Activated B cell treated with CpG ODN at 0.5 μM for 24 hours (primary cell): ENCODE measurements at regions not wholly inside any gene's neighbourhood (a gene's known extent, or its start where the extent isn't known, plus 50 kb on each side); places are given as distances from the start of the nearest gene placed in this dataset.

Experiments
- ATAC-seq: fragments of 200-7000 bp; cut with Tn5 transposase; one replicate; pipeline ENCODE4 v1.10.0; 2021; ENCODE audit warnings: low read depth, mild to moderate bottlenecking, moderate library complexity
- CTCF ChIA-PET: fragments of 350-600 bp; sonication (Branson Sonifier 250); formaldehyde crosslinking; loops from one replicate; lab custom pipeline; 2021; ENCODE audit warnings: antibody characterized with exemption; lab: Charles Lee
- POLR2A ChIA-PET: fragments of 350-600 bp; sonication (Branson Sonifier 250); formaldehyde crosslinking; loops from one replicate; lab custom pipeline; 2021; ENCODE audit warnings: antibody characterized with exemption; lab: Charles Lee
- DNase-seq: peaks from one replicate; pipeline ENCODE4 v3.0.0; 2022
- H3K27ac Mint-ChIP-seq: one replicate; pipeline ENCODE4 v1.8.0; 2020; ENCODE audit warnings: mixed read lengths
- H3K27me3 Mint-ChIP-seq: one replicate; pipeline ENCODE4 v1.8.0; 2021; ENCODE audit warnings: mixed read lengths
- H3K36me3 Mint-ChIP-seq: one replicate; pipeline ENCODE4 v1.8.0; 2021; ENCODE audit warnings: low read depth, mixed read lengths
- H3K4me1 Mint-ChIP-seq: one replicate; pipeline ENCODE4 v1.8.0; 2021; ENCODE audit warnings: mixed read lengths
- H3K4me3 Mint-ChIP-seq: one replicate; pipeline ENCODE4 v1.8.0; 2020; ENCODE audit warnings: mild to moderate bottlenecking, mixed read lengths
- H3K9me3 Mint-ChIP-seq: one replicate; pipeline ENCODE4 v1.8.0; 2020; ENCODE audit warnings: mixed read lengths
- intact Hi-C: fragments of 100-400 bp; cut with micrococcal nuclease; formaldehyde crosslinking; loops from one replicate; pipeline ENCODE4 v1.15.1; 2024
- TF ChIP-seq, protein P1 (sequence below): fragments of 200-600 bp; IDR thresholded peaks from one replicate; pipeline ENCODE4 v1.8.0; 2022; ENCODE audit warnings: antibody characterized with exemption, mild to moderate bottlenecking

DNA sequence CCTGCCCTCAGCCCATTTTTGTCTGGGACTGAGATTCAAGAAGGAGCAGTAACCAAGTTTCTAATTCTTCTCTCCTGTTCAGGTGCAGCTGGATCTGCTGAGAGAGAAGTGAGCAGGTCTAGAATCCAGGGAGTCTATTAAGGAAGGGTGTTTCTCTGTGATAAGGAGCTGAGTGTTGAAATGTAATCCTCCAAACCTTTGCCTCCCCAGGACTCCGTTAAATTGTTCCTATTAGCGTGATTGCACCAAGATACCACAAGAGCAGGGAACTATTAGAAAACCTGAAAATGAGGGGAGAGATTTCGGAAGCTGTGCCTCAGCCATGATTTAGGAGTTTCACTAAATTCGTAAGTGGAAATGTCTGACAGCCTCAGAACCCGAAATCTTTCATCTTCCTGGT, 192.6 kb downstream of the EBLN2 start:
- ChIA-PET POLR2A (no interaction called here), CTCF (no interaction called here)
- Mint-ChIP-seq H3K4me3 (no peak overlapping the region), H3K27me3 (peaks cover 6% of the 10 kb centered on the region), H3K9me3 (no peaks in the 10 kb centered on the region), H3K36me3 (no peaks in the 10 kb centered on the region), H3K4me1 (no peaks in the 10 kb centered on the region), H3K27ac (no peak overlapping the region)
- DNase-seq, result no peak
- ATAC-seq, result no peak
- intact Hi-C loops, result no loop called here
- TF ChIP-seq, protein P1, sequence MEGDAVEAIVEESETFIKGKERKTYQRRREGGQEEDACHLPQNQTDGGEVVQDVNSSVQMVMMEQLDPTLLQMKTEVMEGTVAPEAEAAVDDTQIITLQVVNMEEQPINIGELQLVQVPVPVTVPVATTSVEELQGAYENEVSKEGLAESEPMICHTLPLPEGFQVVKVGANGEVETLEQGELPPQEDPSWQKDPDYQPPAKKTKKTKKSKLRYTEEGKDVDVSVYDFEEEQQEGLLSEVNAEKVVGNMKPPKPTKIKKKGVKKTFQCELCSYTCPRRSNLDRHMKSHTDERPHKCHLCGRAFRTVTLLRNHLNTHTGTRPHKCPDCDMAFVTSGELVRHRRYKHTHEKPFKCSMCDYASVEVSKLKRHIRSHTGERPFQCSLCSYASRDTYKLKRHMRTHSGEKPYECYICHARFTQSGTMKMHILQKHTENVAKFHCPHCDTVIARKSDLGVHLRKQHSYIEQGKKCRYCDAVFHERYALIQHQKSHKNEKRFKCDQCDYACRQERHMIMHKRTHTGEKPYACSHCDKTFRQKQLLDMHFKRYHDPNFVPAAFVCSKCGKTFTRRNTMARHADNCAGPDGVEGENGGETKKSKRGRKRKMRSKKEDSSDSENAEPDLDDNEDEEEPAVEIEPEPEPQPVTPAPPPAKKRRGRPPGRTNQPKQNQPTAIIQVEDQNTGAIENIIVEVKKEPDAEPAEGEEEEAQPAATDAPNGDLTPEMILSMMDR, result no peak

DNA sequence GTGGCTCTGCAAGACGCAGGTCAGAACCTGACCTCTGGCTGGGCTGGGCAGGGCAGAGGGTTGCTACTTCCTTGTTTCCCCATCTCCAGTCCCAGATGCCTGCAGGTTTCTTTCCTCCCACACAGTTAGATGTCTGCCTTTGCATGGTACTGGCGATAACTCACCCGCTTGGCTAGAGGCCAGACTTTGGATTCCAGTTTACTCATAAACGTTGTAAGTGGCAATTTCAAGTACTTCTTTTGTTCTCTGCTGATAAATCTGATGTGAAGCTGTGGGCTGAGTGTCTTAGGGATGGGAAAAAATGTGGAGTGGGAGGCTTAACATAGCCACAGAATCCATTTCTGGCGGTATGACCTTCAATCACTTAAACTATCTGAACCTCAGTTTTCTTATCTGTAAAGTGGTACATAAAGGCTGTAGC, 194.2 kb downstream of the EBLN2 start:
- POLR2A ChIA-PET, result no interaction called here

DNA sequence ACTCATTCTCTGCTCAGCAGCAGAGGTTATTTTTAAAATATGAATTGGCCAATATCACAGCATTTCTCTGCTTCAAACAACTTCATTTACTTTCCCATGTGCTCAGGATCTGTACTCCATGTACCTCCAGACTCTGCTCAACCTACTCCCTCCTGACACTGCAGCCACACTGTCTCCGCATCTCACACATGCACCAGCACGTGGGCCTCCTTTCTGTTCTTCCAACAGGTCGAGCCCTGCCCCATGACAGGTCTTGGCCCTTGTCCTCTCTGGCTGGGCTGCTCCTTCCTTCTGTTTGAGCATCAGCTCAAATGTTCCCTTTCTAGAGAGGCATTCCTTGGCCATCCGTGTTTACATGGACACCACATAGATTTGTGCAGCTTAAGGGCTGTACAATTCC, 195.7 kb downstream of the EBLN2 start:
- TF ChIP-seq, protein P1, result no peak
- Mint-ChIP-seq H3K36me3 (no peaks in the 10 kb centered on the region), H3K4me1 (no peaks in the 10 kb centered on the region), H3K9me3 (no peaks in the 10 kb centered on the region), H3K27me3 (peaks cover 6% of the 10 kb centered on the region), H3K27ac (no peak overlapping the region), H3K4me3 (no peak overlapping the region)
- ChIA-PET CTCF (no interaction called here), POLR2A (no interaction called here)
- ATAC-seq, result no peak
- no peak for DNase-seq
- intact Hi-C loops, result no loop called here

More for the DNA sequence above, 194.2 kb downstream of the EBLN2 start:
- H3K27ac Mint-ChIP-seq, result no peak overlapping the region
- CTCF ChIA-PET, result no interaction called here
- peaks cover 6% of the 10 kb centered on the region for H3K27me3 Mint-ChIP-seq
- no peaks in the 10 kb centered on the region for H3K4me1 Mint-ChIP-seq
- H3K9me3 Mint-ChIP-seq, result no peaks in the 10 kb centered on the region
- TF ChIP-seq, protein P1, result no peak
- intact Hi-C loops, result no loop called here
- no peak overlapping the region for H3K4me3 Mint-ChIP-seq
- ATAC-seq, result no peak
- DNase-seq, result no peak
- no peaks in the 10 kb centered on the region for H3K36me3 Mint-ChIP-seq

DNA sequence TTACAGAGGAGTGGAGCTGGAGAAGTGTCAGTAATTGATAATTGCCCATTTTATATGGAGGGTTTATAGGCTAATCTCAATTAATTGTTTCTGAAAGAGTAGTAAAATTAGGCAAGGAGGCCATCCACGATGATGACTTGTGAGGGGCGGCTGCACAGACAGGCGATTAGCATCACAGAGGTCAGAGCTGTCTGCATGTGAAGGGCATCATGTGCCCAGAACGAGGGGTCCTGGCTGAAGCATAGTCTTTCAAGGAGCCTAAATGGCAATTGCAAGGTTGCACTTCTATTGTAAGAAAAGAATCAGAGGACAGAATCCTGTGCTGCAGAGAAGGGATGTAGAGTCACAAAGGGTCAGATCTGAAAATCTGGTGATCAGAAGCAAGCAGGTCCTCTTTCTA, 196.6 kb downstream of the EBLN2 start:
- DNase-seq (no peak), ATAC-seq (no peak)
- intact Hi-C loops, result no loop called here
- Mint-ChIP-seq H3K4me3 (no peak overlapping the region), H3K4me1 (no peaks in the 10 kb centered on the region), H3K9me3 (no peaks in the 10 kb centered on the region), H3K27me3 (peaks cover 6% of the 10 kb centered on the region), H3K27ac (no peak overlapping the region), H3K36me3 (no peaks in the 10 kb centered on the region)
- POLR2A ChIA-PET, result no interaction called here
- CTCF ChIA-PET, result no interaction called here
- TF ChIP-seq, protein P1, result no peak

DNA sequence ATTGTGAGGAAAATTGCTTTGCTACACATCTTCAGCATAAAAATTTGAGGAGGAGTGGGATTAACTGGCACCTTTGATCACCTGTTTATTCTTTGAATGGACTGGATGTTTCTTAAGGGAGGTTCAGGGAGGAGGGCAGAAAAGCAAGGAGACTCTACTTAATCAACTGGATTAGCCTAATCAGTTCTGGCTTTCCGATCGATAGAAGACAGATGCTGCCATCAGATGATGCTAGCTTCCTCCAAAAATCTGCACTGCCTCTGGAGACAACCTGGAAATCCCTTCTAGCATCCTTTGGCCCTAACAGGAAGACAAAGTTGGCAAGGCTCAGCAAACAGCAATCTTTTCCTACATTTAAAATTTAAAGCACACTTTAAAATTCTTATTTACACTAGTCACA, 197.8 kb downstream of the EBLN2 start:
- TF ChIP-seq, protein P1, result no peak
- intact Hi-C loops, result no loop called here
- H3K4me1 Mint-ChIP-seq, result no peaks in the 10 kb centered on the region
- ATAC-seq, result no peak
- no peaks in the 10 kb centered on the region for H3K36me3 Mint-ChIP-seq
- no peak for DNase-seq
- no peak overlapping the region for H3K27ac Mint-ChIP-seq
- H3K9me3 Mint-ChIP-seq, result no peaks in the 10 kb centered on the region
- ChIA-PET POLR2A (no interaction called here), CTCF (no interaction called here)
- H3K27me3 Mint-ChIP-seq, result peaks cover 4% of the 10 kb centered on the region
- H3K4me3 Mint-ChIP-seq, result no peak overlapping the region
